GM19397 (cell line): ENCODE measurements at regions not wholly inside any gene's neighbourhood (a gene's known extent, or its start where the extent isn't known, plus 50 kb on each side); places are given as distances from the start of the nearest gene placed in this dataset.

ENCODE experiments used
- ATAC-seq: cut with Tn5 transposase; IDR thresholded peaks from one replicate; pipeline ENCODE4 v1.9.1; 2021; ENCODE audit warnings: mild to moderate bottlenecking, moderate library complexity; ENCODE audit not compliant: unreplicated experiment

- ATAC-seq = no peak
These were observed 1221.1 kb upstream of the ADGRL3 start for GRCh38 chr4:59979061-59979460.

DNA sequence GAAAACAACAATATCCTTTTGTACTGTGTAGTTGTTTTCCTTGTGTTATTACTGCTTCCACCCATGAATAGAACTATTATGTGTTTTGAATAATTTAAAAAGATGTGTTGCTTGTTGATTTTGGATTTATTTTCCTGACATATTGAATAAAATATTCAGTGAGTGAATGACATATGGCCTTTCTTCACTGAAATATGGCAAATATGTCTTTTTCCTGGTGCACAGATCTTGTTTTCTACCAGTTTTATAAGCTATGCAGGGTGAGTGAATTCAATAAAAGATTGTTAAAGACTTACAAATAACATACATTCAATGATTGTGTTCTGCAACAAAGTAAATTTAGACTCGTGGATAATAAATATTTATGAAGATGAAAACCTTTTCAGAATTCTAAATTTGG lies 1216.3 kb upstream of the ADGRL3 start:
- ATAC-seq = no peak

DNA sequence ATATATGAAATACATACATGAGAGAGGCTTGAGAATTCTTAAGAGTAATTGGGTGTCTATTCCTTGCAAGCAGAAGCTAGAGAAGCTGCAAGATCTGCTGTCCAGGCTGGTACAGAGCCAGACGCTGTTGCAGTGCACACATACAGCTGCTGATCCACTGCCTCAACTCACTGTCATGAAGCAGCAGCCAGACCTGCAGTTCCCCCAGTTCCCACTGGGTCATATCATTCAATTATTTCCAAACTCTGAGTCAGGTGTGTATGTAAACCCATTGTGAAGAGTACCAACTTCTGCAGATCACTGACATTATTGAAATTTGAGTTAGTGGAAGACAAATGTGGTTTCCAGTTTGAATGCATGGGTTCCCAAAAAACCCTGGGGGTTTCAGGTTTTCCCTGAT lies 1212.8 kb upstream of the ADGRL3 start:
- no peak for ATAC-seq

DNA sequence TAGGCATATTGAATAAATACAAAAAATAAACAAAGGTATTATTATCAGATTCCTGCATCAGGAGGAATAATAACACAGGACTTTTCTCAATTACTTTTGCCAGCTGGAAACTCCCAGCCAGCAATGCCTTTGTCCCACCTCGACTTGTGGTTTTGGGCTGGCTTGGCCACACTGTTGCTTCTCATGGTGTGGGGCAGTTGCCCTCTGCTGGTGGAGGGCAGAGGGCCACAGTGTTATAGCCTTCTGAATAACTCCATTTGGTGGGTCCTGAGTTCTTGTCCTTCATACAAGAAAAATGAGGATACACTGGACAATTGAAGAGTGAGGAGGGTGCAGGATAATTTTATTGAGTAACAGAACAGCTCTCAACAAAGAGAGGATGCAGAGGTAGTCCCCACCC lies 1206.0 kb upstream of the ADGRL3 start:
- ATAC-seq = no peak

- no peak for ATAC-seq
These were observed 1197.4 kb upstream of the ADGRL3 start for GRCh38 chr4:60002603-60003337.

DNA sequence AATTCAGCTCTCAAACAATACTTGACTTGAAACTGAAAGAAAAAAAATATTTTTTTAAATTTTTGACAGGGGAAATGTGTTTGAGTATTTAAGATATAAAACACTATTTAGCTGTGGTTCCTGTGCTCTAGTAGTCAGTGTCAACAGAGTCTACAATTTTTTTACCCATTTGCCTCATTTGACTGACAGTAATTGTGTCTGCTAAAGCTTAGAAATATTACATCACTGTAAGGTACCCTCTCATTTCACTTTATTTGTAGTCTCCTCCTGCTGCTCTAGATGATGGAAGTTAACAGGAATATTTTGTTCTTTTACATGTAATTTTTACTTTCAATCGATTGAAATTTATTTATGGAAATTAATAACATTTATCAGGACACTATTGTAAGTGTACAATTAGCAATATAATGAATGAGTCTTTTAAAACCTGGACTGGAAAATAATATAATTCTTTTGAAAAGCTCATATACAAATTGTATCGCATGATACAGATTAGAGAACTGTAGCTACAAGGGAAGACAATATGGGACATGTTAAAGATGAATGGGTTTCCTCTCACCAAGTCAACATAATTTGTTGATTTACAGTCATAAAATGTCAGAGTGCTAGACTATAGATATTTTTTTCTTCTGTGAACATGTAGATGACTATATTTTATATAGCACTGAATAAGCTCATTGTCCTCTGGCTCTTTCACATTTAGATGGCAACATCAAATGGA lies 1186.5 kb upstream of the ADGRL3 start:
- no peak for ATAC-seq

DNA sequence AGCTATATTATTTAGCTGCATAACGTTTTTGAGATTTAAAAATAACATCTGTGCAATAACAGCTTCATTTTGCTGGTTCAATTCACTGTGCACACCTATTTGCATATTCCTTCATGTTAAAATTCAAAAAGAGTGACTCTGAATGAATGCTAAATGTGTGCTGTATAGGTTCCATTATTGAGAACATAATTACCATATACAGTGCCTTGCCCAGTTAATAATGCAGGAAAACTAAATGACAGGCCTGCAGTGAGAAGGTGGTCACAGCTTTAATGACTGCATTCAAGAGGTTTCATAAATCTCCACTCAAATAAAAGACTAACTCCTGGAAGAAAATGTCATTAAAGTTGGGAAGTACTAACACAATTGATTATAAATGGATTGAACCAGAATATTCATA lies 1183.2 kb upstream of the ADGRL3 start:
- ATAC-seq = no peak

DNA sequence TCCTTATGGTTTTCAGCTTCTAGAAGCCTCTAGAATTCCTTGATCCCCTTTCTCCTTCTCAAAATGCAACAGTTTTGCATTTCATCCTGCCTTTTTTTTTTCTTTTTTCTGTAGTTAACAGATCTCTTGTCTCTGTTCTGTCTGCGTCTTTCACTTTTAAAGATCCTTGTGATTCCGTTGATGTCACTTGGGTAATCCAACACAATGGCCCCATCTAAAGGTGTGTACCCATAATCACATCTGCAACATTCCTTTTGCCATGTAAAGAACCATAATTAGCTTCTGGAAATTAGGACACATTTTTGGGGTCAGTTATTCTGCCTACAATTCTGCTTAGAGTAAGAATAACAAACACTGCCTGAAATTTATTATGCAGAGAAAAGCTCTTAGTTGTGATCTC lies 1180.9 kb upstream of the ADGRL3 start:
- no peak for ATAC-seq

DNA sequence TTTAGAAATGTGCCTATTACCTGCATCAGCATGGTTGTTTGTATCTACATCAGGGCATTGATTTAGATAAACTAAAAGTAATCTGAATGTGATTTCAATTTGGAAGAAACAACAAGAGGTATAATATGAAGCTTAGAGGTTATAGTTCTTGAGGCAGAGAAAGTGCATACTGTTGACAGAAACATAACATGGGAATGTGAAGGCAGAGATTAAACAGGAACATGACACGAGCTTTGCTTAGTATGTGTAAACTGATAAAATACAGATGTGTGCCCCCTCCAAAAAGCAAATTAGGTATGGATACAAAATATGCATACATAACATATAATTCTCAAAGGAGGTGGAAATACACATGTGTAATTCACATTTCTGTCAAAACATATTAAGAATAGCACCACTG lies 1180.2 kb upstream of the ADGRL3 start:
- no peak for ATAC-seq

DNA sequence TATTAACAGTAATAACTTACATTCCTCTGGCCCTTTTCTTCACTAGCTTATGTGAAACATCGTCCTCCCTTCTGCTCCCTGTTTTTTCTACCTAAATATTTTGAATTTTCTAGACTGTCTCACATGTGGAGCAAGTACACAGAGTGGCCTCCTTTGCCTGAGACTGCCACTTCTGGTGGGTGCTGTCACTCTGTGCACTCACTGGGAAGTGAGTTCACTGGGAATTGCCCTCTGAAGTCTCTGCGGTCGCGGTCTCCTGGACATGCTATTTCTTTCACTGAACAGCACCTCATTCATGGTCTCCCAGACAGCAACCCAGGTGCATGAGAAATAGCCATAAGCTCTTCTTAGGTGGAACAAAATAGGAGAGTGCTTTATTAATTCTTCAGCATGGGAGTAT lies 1179.7 kb upstream of the ADGRL3 start:
- ATAC-seq = no peak

- ATAC-seq = no peak
These were observed 1166.3 kb upstream of the ADGRL3 start for GRCh38 chr4:60033826-60034225.

DNA sequence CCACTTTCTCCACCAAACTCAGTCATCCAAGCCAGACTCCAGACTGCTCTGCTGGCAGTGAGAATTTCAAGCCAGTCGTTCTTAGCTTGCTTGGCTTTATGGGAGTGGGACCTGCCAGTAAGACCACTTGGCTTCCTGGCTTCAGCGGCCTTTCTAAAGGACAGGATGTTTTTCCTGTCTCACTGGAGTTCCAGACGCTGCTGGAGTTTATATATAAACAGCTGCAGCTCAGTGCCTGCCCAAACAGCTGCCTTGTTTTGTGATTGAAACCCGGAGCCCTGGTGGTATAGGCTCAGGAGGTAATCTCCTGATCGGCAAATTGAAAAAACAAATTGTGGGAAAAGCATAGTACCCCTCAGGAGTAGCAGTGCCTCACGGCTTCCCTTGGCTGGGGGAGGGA lies 1165.8 kb upstream of the ADGRL3 start:
- no peak for ATAC-seq

DNA sequence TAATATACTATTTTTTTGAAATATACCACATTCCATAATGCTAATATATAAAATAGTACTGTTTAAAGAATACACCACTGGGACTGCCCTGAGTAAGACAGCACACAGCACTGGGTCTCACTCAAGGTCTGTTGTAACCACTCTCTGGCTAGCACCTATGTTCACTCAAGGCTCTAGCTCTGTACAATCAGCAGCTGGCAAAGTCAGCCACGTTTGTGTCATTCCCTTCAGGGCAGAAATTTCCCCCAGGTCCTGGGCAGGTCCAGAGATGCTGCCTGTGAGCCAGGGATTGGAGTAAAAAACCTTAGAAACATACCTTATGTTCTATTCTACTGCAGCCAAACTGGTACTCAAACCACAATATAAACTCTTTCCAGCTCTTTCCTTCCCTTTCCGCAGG lies 1160.2 kb upstream of the ADGRL3 start:
- ATAC-seq = no peak

- ATAC-seq = no peak
These were observed 1157.9 kb upstream of the ADGRL3 start for GRCh38 chr4:60042231-60042652.

GRCh38 chr4:60042941-60043340 lies 1157.2 kb upstream of the ADGRL3 start:
- ATAC-seq = no peak

DNA sequence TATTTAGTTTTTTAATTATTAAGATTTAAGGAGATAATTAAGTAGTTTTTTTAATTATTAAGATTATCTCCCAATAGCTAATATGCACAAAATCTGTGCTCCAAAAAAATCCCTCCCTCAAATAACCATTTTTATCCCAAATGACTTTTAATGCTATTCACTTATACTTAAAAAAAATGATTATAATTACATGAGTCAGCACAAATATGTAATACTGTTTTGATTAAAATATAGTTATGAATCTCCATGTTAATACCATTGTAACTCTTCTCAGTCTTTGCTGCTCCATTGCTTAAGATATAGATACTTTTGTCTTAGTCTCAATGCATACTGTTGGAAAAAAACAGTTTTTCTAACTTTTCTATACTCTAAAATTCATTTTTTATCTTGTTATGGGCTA lies 1121.1 kb upstream of the ADGRL3 start:
- ATAC-seq = no peak

DNA sequence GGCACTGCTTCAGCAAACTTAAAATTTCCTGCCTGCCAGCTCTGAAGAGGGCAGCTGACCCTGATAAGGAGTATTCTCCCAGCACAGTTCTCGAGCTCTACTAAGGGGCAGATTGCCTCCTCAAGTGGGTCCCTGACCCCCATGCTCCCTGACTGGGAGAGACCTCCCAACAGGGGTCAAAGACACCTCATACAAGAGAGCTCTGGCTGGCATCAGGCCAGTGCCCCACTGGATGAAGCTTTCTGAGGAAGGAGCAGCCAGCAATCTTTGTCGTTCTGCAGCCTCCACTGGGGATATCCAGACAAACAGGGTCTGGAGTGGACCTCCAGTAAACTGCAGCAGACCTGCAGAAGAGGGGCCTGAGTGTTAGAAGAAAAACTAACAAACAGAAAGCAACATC lies 1118.3 kb upstream of the ADGRL3 start:
- no peak for ATAC-seq

DNA sequence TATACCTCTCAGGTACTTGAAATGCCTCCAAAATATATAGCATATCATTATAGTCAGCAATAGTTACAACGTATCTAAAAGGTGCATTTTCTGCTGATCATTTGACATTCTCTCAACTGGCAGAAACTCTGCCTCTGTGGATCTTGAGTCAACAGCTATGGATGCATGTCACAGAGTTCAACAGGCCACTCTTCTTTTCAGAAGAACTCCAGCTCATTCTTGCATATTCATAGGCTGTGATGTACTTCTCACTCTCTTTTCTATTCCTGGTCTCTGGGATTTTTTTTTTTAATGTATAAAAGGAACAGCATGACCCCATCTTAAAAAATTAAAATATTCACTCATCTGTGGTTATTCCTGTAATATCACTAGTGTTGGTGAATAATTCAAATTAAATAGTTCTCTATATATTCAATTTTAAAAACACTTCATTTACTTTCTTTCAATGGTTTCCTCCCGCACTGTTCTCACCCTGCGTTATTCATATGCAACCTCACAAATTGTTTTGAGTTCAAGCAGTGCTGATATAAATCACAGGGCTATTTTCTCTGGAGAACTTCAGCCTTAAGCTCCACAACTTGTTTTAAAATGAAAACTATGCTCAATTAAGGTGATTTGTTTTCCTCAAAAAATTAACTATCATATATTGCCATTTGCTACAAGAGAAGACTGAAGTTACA lies 1111.2 kb upstream of the ADGRL3 start:
- no peak for ATAC-seq

DNA sequence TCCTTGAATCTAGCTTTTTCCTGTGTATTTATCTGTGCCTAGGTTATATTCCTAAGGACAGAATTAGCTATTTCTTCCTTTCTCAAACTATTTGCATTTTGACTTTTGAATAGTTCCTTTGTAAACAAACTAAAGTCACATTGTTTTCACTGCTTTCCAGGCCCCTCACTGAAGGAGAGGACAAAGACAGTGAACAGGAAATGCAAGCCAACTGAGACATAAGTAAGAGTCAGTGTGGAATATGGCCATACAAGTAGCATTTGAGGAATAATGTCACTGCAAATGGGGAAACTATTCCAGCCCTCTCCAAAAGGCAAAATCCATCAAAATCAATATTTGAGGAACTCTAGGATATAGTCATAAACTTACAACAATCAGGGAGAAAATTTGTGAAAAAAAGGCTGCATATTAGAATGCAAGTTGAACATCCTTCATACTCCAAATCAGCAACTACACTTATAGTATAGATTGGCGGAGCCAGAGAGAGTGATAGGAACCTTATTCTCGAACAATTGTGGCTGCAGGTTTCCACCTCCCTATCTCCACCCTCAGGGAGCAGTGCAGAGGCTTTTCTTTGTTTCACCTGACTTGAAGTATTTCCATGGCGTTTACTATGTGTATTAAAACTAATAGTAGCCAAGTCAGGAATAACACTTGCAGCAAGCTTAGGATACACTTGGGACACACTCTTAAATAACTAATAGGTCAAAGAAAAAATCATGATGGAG lies 1110.4 kb upstream of the ADGRL3 start:
- no peak for ATAC-seq

GRCh38 chr4:60096676-60097075 lies 1103.5 kb upstream of the ADGRL3 start:
- ATAC-seq = no peak

DNA sequence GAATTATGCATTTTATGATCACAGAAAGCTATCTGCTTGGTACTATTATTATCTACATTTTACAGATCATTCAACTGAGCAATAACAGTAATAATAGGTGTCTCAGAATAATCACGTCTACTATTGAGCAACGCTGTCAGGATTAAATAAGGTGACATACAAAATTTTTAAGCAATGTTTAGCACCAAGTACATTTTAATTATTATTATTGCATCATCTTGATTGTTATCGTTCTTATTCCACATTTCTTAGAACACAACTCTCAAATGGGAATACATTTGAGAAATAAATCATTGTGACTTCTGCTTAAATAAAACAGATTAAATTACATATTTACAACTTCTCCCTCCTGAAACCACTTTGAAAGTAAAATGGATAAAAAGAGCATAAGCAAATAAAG lies 1083.5 kb upstream of the ADGRL3 start:
- ATAC-seq = no peak
